Coronary artery (tissue), 2 donors: ENCODE measurements at regions not wholly inside any gene's neighbourhood (a gene's known extent, or its start where the extent isn't known, plus 50 kb on each side); places are given as distances from the start of the nearest gene placed in this dataset.

Experiments
- DNase-seq: peaks from one replicate; pipeline ENCODE4 v3.0.0-alpha.2; 2017; ENCODE audit warnings: low spot score
- H3K27ac ChIP-seq, 2 donors: fragments of 200-600 bp; sonication (generic); one replicate each; pipeline ENCODE4 v1.5.1; 2016 to 2019
- H3K4me3 ChIP-seq: fragments of 200-600 bp; sonication (generic); 2 replicates; pipeline ENCODE4 v1.5.1; 2016; ENCODE audit warnings: mild to moderate bottlenecking, moderate library complexity
- CTCF ChIP-seq: fragments of 200-600 bp; sonication (generic); IDR thresholded peaks from one replicate; pipeline ENCODE4 v1.5.1; 2019; ENCODE audit warnings: antibody characterized with exemption

GRCh38 chr12:77522247-77522646, 308.4 kb upstream of the NAV3 start:
- Histone ChIP-seq H3K4me3 (no peak overlapping the region), H3K27ac (no peak overlapping the region)
- TF ChIP-seq CTCF, result no peak
- no peak for DNase-seq

GRCh38 chr12:77521508-77522115, 309.1 kb upstream of the NAV3 start:
- TF ChIP-seq CTCF, result no peak

GRCh38 chr12:77514511-77514910, 316.2 kb upstream of the NAV3 start:
- DNase-seq, result no peak
- Histone ChIP-seq H3K4me3 (no peak overlapping the region), H3K27ac (no peak overlapping the region)
- TF ChIP-seq CTCF, result no peak

More at GRCh38 chr12:77521508-77522115, 309.1 kb upstream of the NAV3 start:
- H3K27ac ChIP-seq, result no peak overlapping the region
- DNase-seq, result no peak
- H3K4me3 ChIP-seq, result no peak overlapping the region

- Histone ChIP-seq H3K4me3 (no peak overlapping the region), H3K27ac (no peak overlapping the region)
- no peak for TF ChIP-seq CTCF
- no peak for DNase-seq
These were observed 319.7 kb upstream of the NAV3 start for GRCh38 chr12:77510985-77511384.

- no peak for DNase-seq
- Histone ChIP-seq H3K27ac (no peak overlapping the region), H3K4me3 (no peak overlapping the region)
- no peak for TF ChIP-seq CTCF
These were observed 326.2 kb upstream of the NAV3 start for GRCh38 chr12:77504466-77504865.

GRCh38 chr12:77500089-77500488, 330.6 kb upstream of the NAV3 start:
- Histone ChIP-seq H3K27ac (no peak overlapping the region), H3K4me3 (no peak overlapping the region)
- TF ChIP-seq CTCF, result no peak
- no peak for DNase-seq

GRCh38 chr12:77497647-77498046, 333.0 kb upstream of the NAV3 start:
- Histone ChIP-seq H3K27ac (no peak overlapping the region), H3K4me3 (no peak overlapping the region)
- no peak for TF ChIP-seq CTCF
- DNase-seq, result no peak
